Kidney tubule cell (primary cell): ENCODE measurements at regions not wholly inside any gene's neighbourhood (a gene's known extent, or its start where the extent isn't known, plus 50 kb on each side); places are given as distances from the start of the nearest gene placed in this dataset.
"Not testable (repeated sequence)": the region's sequence is repeated elsewhere in the genome, so short reads cannot be mapped to it uniquely, and the experiment has no call there.

ENCODE experiments used
- DNase-seq: peaks from one replicate; pipeline ENCODE4 v3.0.0-alpha.2; 2018; ENCODE audit warnings: low spot score

GRCh38 chr6:118367314-118367713 is 180.8 kb upstream of the PLN start:
- DNase-seq: no peak

GRCh38 chr6:118370722-118371121 is 177.4 kb upstream of the PLN start:
- DNase-seq: no peak

- DNase-seq: no peak
Measured at GRCh38 chr6:118371955-118372354, 176.1 kb upstream of the PLN start.

GRCh38 chr6:118372413-118372812 is 175.7 kb upstream of the PLN start:
- no peak for DNase-seq

- no peak for DNase-seq
Measured at GRCh38 chr6:118377711-118378414, 170.2 kb upstream of the PLN start.

- DNase-seq: not testable (repeated sequence)
Measured at GRCh38 chr6:118380620-118381019, 167.5 kb upstream of the PLN start.

- no peak for DNase-seq
Measured at GRCh38 chr6:118382126-118382525, 166.0 kb upstream of the PLN start.

- DNase-seq: no peak
Measured at GRCh38 chr6:118383924-118384323, 164.2 kb upstream of the PLN start.

GRCh38 chr6:118386975-118387374 is 161.1 kb upstream of the PLN start:
- DNase-seq: no peak

- peak; percentile 78 for DNase-seq
Measured at GRCh38 chr6:118387921-118388701, 160.0 kb upstream of the PLN start.

- DNase-seq: no peak
Measured at GRCh38 chr6:118391086-118391485, 157.0 kb upstream of the PLN start.

- no peak for DNase-seq
Measured at GRCh38 chr6:118394106-118394505, 154.0 kb upstream of the PLN start.

GRCh38 chr6:118396969-118397368 is 151.1 kb upstream of the PLN start:
- DNase-seq: no peak

- DNase-seq: no peak
Measured at GRCh38 chr6:118397671-118398465, 150.2 kb upstream of the PLN start.

- DNase-seq: no peak
Measured at GRCh38 chr6:118400098-118400497, 148.0 kb upstream of the PLN start.

- no peak for DNase-seq
Measured at GRCh38 chr6:118400582-118400981, 147.5 kb upstream of the PLN start.

GRCh38 chr6:118401325-118401975 is 146.6 kb upstream of the PLN start:
- DNase-seq: no peak

- DNase-seq: no peak
Measured at GRCh38 chr6:118403036-118403435, 145.1 kb upstream of the PLN start.

GRCh38 chr6:118408863-118409262 is 139.2 kb upstream of the PLN start:
- DNase-seq: no peak

GRCh38 chr6:118410001-118410400 is 138.1 kb upstream of the PLN start:
- no peak for DNase-seq
